ENCODE measurements at regions not wholly inside any gene's neighbourhood (a gene's known extent, or its start where the extent isn't known, plus 50 kb on each side); places are given as distances from the start of the nearest gene placed in this dataset.

- Histone ChIP-seq H3K9me3 (ENCODE audit: control insufficient read depth in 2 of 2, insufficient read depth in 1 of 2, low read length in 1 of 2) (no peaks in the 10 kb centered on the region), H3K36me3 (ENCODE audit: control insufficient read depth in 2 of 2, insufficient read depth in 2 of 2, low read length in 1 of 2) (no peaks in the 10 kb centered on the region), H3K27ac (ENCODE audit: low read depth in 1 of 2, low read length in 1 of 2) (no peak overlapping the region), H3K27me3 (ENCODE audit: control insufficient read depth in 2 of 2, insufficient read depth in 1 of 2, low read length in 1 of 2) (no peaks in the 10 kb centered on the region), H3K4me1 (ENCODE audit: control insufficient read depth in 2 of 2, insufficient read depth in 2 of 2, low read length in 2 of 2) (no peaks in the 10 kb centered on the region), H3K4me3 (ENCODE audit: low read length in 2 of 2) (no peak overlapping the region)
- no peak for DNase-seq (ENCODE audit: low read depth in 6 of 9, low spot score in 9 of 9)
- WGBS: 68% methylated on average over 2 of the region's 2 CpGs
Measured at GRCh38 chr13:97057176-97057575, 62.9 kb upstream of the OXGR1 start.

- Histone ChIP-seq H3K4me1 (ENCODE audit: control insufficient read depth in 2 of 2, insufficient read depth in 2 of 2, low read length in 2 of 2) (no peaks in the 10 kb centered on the region), H3K9me3 (ENCODE audit: control insufficient read depth in 2 of 2, insufficient read depth in 1 of 2, low read length in 1 of 2) (no peaks in the 10 kb centered on the region), H3K4me3 (ENCODE audit: low read length in 2 of 2) (no peak overlapping the region), H3K36me3 (ENCODE audit: control insufficient read depth in 2 of 2, insufficient read depth in 2 of 2, low read length in 1 of 2) (no peaks in the 10 kb centered on the region), H3K27me3 (ENCODE audit: control insufficient read depth in 2 of 2, insufficient read depth in 1 of 2, low read length in 1 of 2) (no peaks in the 10 kb centered on the region), H3K27ac (ENCODE audit: low read depth in 1 of 2, low read length in 1 of 2) (no peak overlapping the region)
- no peak for DNase-seq (ENCODE audit: low read depth in 6 of 9, low spot score in 9 of 9)
- WGBS: 67% methylated on average over 3 of the region's 3 CpGs
Measured at GRCh38 chr13:97058391-97058790, 64.1 kb upstream of the OXGR1 start.

GRCh38 chr13:97058926-97059325 is 64.7 kb upstream of the OXGR1 start:
- Histone ChIP-seq H3K27ac (ENCODE audit: low read depth in 1 of 2, low read length in 1 of 2) (no peak overlapping the region), H3K36me3 (ENCODE audit: control insufficient read depth in 2 of 2, insufficient read depth in 2 of 2, low read length in 1 of 2) (no peaks in the 10 kb centered on the region), H3K27me3 (ENCODE audit: control insufficient read depth in 2 of 2, insufficient read depth in 1 of 2, low read length in 1 of 2) (no peaks in the 10 kb centered on the region), H3K4me3 (ENCODE audit: low read length in 2 of 2) (no peak overlapping the region), H3K9me3 (ENCODE audit: control insufficient read depth in 2 of 2, insufficient read depth in 1 of 2, low read length in 1 of 2) (no peaks in the 10 kb centered on the region), H3K4me1 (ENCODE audit: control insufficient read depth in 2 of 2, insufficient read depth in 2 of 2, low read length in 2 of 2) (no peaks in the 10 kb centered on the region)
- WGBS: 97% methylated on average over 1 of the region's 1 CpG
- DNase-seq (ENCODE audit: low read depth in 6 of 9, low spot score in 9 of 9): no peak

DNA sequence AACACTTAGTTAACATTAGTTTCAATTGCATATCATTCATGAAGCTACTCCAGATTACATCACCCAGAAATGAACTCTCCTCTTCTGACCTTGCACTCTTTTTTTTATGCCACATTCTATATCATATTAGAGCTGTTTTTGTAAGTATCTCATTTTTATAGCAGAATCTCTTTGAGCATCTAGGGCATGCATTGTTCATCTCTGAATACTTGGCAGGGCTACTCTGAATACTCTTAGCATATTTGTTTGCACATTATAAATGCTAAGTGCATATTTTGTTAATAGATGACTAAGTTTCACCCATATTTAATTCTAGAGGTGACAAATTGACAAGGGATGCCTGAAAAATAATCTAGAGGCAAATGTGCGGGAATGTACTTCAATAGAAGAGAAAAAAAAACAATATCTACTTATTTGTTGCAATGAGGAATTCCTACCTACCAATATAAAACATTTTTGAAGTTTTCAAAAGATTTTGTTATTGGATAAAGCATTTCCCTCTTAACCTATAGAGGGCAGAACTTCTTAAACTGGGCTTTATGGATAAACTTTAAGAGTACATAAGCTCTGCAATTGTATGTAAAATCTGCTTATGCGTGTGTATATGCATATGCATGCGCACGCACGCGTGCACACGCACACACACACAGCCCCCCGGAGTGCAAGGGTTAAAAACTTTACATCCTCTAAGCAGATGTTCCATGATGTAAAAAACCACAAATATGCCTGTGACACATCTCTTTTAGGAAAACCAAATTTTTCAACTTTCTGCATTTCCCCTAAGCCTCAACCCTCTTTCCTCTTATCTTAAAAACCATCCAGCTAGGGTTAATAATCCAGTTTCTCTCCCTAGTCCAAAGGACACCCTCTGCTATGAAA is 73.0 kb upstream of the OXGR1 start:
- no peak for DNase-seq (ENCODE audit: low read depth in 6 of 9, low spot score in 9 of 9)
- 96% methylated on average over 8 of the region's 8 CpGs for WGBS
- Histone ChIP-seq H3K4me1 (ENCODE audit: control insufficient read depth in 2 of 2, insufficient read depth in 2 of 2, low read length in 2 of 2) (no peaks in the 10 kb centered on the region), H3K4me3 (ENCODE audit: low read length in 2 of 2) (no peak overlapping the region), H3K36me3 (ENCODE audit: control insufficient read depth in 2 of 2, insufficient read depth in 2 of 2, low read length in 1 of 2) (no peaks in the 10 kb centered on the region), H3K9me3 (ENCODE audit: control insufficient read depth in 2 of 2, insufficient read depth in 1 of 2, low read length in 1 of 2) (no peaks in the 10 kb centered on the region), H3K27ac (ENCODE audit: low read depth in 1 of 2, low read length in 1 of 2) (no peak overlapping the region), H3K27me3 (ENCODE audit: control insufficient read depth in 2 of 2, insufficient read depth in 1 of 2, low read length in 1 of 2) (no peaks in the 10 kb centered on the region)

DNA sequence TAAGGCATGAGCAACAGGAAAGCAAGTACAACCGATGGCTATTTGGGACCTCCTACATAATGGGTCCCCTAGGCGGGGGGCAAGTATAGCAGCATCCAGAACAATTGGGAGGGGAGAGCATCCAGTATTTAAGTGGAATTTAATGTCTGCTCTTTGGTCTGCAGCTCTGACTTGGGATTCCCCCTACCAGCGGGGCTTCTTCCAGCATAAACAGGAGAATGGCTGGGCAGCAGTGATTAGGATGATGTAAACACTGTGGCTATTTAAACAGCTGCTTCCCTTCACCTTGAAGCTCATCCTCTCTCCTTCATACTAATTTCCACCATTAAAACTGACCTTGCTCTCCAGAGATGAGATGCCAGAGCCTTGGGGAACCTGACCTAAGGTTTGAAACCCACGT is 73.9 kb upstream of the OXGR1 start:
- Histone ChIP-seq H3K9me3 (ENCODE audit: control insufficient read depth in 2 of 2, insufficient read depth in 1 of 2, low read length in 1 of 2) (no peaks in the 10 kb centered on the region), H3K27me3 (ENCODE audit: control insufficient read depth in 2 of 2, insufficient read depth in 1 of 2, low read length in 1 of 2) (no peaks in the 10 kb centered on the region), H3K36me3 (ENCODE audit: control insufficient read depth in 2 of 2, insufficient read depth in 2 of 2, low read length in 1 of 2) (no peaks in the 10 kb centered on the region), H3K4me3 (ENCODE audit: low read length in 2 of 2) (no peak overlapping the region), H3K4me1 (ENCODE audit: control insufficient read depth in 2 of 2, insufficient read depth in 2 of 2, low read length in 2 of 2) (no peaks in the 10 kb centered on the region), H3K27ac (ENCODE audit: low read depth in 1 of 2, low read length in 1 of 2) (no peak overlapping the region)
- no peak for DNase-seq (ENCODE audit: low read depth in 6 of 9, low spot score in 9 of 9)
- WGBS: 78% methylated on average over 4 of the region's 4 CpGs

DNA sequence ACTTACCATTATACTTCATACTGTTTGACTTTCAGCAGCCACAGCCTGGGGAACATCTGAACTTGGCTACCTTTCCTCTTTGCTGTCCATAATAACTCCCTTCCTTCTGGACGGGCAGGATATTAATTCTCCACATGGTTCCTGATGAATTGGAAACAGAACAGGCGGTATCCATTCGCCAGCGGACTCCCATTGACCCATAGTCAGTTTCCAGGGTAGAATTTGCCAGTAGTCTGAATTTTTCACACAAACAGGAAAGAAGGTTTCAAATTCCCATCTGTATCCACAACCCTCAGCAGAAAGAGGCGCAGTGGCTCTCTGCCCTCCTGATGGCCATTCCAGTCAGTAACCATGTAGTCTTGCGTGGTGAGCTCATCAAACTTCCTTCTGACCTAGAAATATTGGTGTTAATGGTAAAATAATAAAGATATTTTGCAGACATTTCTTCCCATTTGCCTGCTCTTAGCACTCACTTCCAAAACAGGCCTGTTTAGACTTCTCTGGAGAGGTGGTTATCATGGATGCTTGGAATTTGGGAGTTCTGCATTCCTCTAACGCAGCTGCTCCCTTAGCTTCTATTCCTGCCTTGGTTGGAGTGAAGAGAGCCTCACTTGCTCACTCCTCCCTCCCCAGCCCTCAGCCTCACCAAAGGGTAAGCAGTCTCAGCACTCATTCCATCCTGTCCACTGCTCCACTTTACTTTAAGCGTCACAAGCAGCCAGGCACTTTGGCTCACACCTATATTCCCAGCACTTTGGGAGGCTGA is 75.0 kb upstream of the OXGR1 start:
- 91% methylated on average over 8 of the region's 8 CpGs for WGBS
- Histone ChIP-seq H3K4me1 (ENCODE audit: control insufficient read depth in 2 of 2, insufficient read depth in 2 of 2, low read length in 2 of 2) (no peaks in the 10 kb centered on the region), H3K4me3 (ENCODE audit: low read length in 2 of 2) (no peak overlapping the region), H3K27ac (ENCODE audit: low read depth in 1 of 2, low read length in 1 of 2) (no peak overlapping the region), H3K36me3 (ENCODE audit: control insufficient read depth in 2 of 2, insufficient read depth in 2 of 2, low read length in 1 of 2) (no peaks in the 10 kb centered on the region), H3K9me3 (ENCODE audit: control insufficient read depth in 2 of 2, insufficient read depth in 1 of 2, low read length in 1 of 2) (no peaks in the 10 kb centered on the region), H3K27me3 (ENCODE audit: control insufficient read depth in 2 of 2, insufficient read depth in 1 of 2, low read length in 1 of 2) (no peaks in the 10 kb centered on the region)
- no peak for DNase-seq (ENCODE audit: low read depth in 6 of 9, low spot score in 9 of 9)

GRCh38 chr13:97072297-97072696 is 78.0 kb upstream of the OXGR1 start:
- no peaks in the 10 kb centered on the region for H3K4me1 ChIP-seq (ENCODE audit: control insufficient read depth in 2 of 2, insufficient read depth in 2 of 2, low read length in 2 of 2)
- H3K27me3 ChIP-seq (ENCODE audit: control insufficient read depth in 2 of 2, insufficient read depth in 1 of 2, low read length in 1 of 2): no peaks in the 10 kb centered on the region
- H3K27ac ChIP-seq (ENCODE audit: low read depth in 1 of 2, low read length in 1 of 2): no peak overlapping the region
- no peak overlapping the region for H3K4me3 ChIP-seq (ENCODE audit: low read length in 2 of 2)
- WGBS: 93% methylated on average over 2 of the region's 2 CpGs
- no peaks in the 10 kb centered on the region for H3K36me3 ChIP-seq (ENCODE audit: control insufficient read depth in 2 of 2, insufficient read depth in 2 of 2, low read length in 1 of 2)
- no peaks in the 10 kb centered on the region for H3K9me3 ChIP-seq (ENCODE audit: control insufficient read depth in 2 of 2, insufficient read depth in 1 of 2, low read length in 1 of 2)
- DNase-seq (ENCODE audit: low read depth in 6 of 9, low spot score in 9 of 9): no peak

DNA sequence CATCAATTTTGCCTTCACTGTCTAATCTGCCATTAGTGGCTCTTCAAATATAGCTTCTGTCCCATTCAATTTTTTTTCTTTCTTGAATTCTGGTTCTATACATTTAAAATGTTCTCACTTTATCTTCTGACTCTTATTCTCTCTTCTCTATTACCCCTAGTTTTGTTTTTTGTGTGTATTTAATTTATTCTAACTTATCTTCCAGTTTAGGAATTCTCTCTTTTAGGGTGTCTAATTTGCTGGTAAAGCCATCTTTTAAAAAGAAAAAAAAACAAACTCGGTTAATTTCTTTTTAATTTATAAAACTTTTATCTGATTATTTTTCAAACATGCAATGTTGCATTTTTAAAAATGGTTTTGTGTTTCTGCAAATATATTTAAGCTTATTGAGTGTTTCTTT is 80.3 kb upstream of the OXGR1 start:
- WGBS: 89% methylated on average over 1 of the region's 1 CpG
- Histone ChIP-seq H3K4me3 (ENCODE audit: low read length in 2 of 2) (no peak overlapping the region), H3K4me1 (ENCODE audit: control insufficient read depth in 2 of 2, insufficient read depth in 2 of 2, low read length in 2 of 2) (no peaks in the 10 kb centered on the region), H3K36me3 (ENCODE audit: control insufficient read depth in 2 of 2, insufficient read depth in 2 of 2, low read length in 1 of 2) (no peaks in the 10 kb centered on the region), H3K27me3 (ENCODE audit: control insufficient read depth in 2 of 2, insufficient read depth in 1 of 2, low read length in 1 of 2) (no peaks in the 10 kb centered on the region), H3K9me3 (ENCODE audit: control insufficient read depth in 2 of 2, insufficient read depth in 1 of 2, low read length in 1 of 2) (no peaks in the 10 kb centered on the region), H3K27ac (ENCODE audit: low read depth in 1 of 2, low read length in 1 of 2) (no peak overlapping the region)
- no peak for DNase-seq (ENCODE audit: low read depth in 6 of 9, low spot score in 9 of 9)

DNA sequence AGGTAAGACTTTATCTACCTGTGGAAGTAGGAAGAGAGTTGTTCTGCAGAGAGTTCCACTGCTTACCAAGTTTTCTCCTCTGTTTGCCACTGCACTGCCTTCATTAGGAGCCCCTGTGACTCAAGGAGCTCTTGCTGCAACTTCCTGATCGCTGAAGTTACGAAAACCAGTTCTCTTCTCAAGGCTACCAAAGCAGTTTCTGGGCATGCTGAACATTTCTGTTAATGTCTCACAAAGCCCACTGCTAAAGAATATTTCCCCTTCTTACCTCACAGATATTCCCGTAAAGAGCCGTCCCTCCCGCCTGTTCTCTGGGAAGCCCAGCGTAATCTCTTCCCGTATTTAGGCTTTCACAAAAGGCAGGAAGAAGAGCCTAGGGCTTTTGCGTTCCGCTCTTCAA is 82.6 kb upstream of the OXGR1 start:
- Histone ChIP-seq H3K36me3 (ENCODE audit: control insufficient read depth in 2 of 2, insufficient read depth in 2 of 2, low read length in 1 of 2) (no peaks in the 10 kb centered on the region), H3K27ac (ENCODE audit: low read depth in 1 of 2, low read length in 1 of 2) (no peak overlapping the region), H3K9me3 (ENCODE audit: control insufficient read depth in 2 of 2, insufficient read depth in 1 of 2, low read length in 1 of 2) (no peaks in the 10 kb centered on the region), H3K4me3 (ENCODE audit: low read length in 2 of 2) (no peak overlapping the region), H3K4me1 (ENCODE audit: control insufficient read depth in 2 of 2, insufficient read depth in 2 of 2, low read length in 2 of 2) (no peaks in the 10 kb centered on the region), H3K27me3 (ENCODE audit: control insufficient read depth in 2 of 2, insufficient read depth in 1 of 2, low read length in 1 of 2) (no peaks in the 10 kb centered on the region)
- WGBS: 82% methylated on average over 9 of the region's 9 CpGs
- no peak for DNase-seq (ENCODE audit: low read depth in 6 of 9, low spot score in 9 of 9)
